ENCODE measurements at regions not wholly inside any gene's neighbourhood (a gene's known extent, or its start where the extent isn't known, plus 50 kb on each side); places are given as distances from the start of the nearest gene placed in this dataset.
"Not testable (repeated sequence)": the region's sequence is repeated elsewhere in the genome, so short reads cannot be mapped to it uniquely, and the experiment has no call there.

GRCh38 chr2:114018464-114018863, 128.6 kb downstream of the ACTR3 start:
- BruUV-seq (replicated peaks); DNase-seq; intact Hi-C loops (cut with micrococcal nuclease; ENCODE audit: unreplicated experiment); H3K4me1 Mint-ChIP-seq (ENCODE audit: low read depth, unreplicated experiment); H3K4me3 Mint-ChIP-seq (ENCODE audit: low read depth, unreplicated experiment); H3K27ac Mint-ChIP-seq (ENCODE audit: unreplicated experiment); H3K27me3 Mint-ChIP-seq (ENCODE audit: unreplicated experiment); CTCF ChIA-PET; H3K9me3 Mint-ChIP-seq (ENCODE audit: low read depth, unreplicated experiment): not testable (repeated sequence)
- peaks cover 12% of the 10 kb centered on the region for H3K36me3 Mint-ChIP-seq (ENCODE audit: insufficient read depth, unreplicated experiment)

- TF ChIP-seq, protein P1, sequence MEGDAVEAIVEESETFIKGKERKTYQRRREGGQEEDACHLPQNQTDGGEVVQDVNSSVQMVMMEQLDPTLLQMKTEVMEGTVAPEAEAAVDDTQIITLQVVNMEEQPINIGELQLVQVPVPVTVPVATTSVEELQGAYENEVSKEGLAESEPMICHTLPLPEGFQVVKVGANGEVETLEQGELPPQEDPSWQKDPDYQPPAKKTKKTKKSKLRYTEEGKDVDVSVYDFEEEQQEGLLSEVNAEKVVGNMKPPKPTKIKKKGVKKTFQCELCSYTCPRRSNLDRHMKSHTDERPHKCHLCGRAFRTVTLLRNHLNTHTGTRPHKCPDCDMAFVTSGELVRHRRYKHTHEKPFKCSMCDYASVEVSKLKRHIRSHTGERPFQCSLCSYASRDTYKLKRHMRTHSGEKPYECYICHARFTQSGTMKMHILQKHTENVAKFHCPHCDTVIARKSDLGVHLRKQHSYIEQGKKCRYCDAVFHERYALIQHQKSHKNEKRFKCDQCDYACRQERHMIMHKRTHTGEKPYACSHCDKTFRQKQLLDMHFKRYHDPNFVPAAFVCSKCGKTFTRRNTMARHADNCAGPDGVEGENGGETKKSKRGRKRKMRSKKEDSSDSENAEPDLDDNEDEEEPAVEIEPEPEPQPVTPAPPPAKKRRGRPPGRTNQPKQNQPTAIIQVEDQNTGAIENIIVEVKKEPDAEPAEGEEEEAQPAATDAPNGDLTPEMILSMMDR (IDR thresholded peaks at IDR 0.05; ENCODE audit: unreplicated experiment), result no peak
- intact Hi-C loops (cut with micrococcal nuclease; ENCODE audit: unreplicated experiment), result no loop called here
- Mint-ChIP-seq H3K9me3 (ENCODE audit: low read depth, unreplicated experiment) (peaks cover 5% of the 10 kb centered on the region), H3K4me1 (ENCODE audit: low read depth, unreplicated experiment) (no peaks in the 10 kb centered on the region), H3K36me3 (ENCODE audit: insufficient read depth, unreplicated experiment) (peaks cover 12% of the 10 kb centered on the region), H3K4me3 (ENCODE audit: low read depth, unreplicated experiment) (no peak overlapping the region), H3K27me3 (ENCODE audit: unreplicated experiment) (no peaks in the 10 kb centered on the region), H3K27ac (ENCODE audit: unreplicated experiment) (no peak overlapping the region)
- no peak for DNase-seq
- CTCF ChIA-PET, result interaction anchor here (1.1 to 2.4 kb wide), 3 partner anchors 11 to 522 kb away, joined by 4 to 7 read pairs (median 5); no protein-coding TSS in a partner anchor
- no TSS peak for BruUV-seq (replicated peaks)
Observed at GRCh38 chr2:114020668-114021067, 130.8 kb downstream of the ACTR3 start.

GRCh38 chr2:114022360-114023085, 132.6 kb downstream of the ACTR3 start:
- BruUV-seq (replicated peaks), result no TSS peak
- no peak overlapping the region for H3K4me3 Mint-ChIP-seq (ENCODE audit: low read depth, unreplicated experiment)
- CTCF ChIA-PET, result interaction anchor here (1.7 to 2.4 kb wide), 2 partner anchors 11 to 44 kb away, joined by 3 to 7 read pairs; no protein-coding TSS in a partner anchor
- no peaks in the 10 kb centered on the region for H3K4me1 Mint-ChIP-seq (ENCODE audit: low read depth, unreplicated experiment)
- intact Hi-C loops (cut with micrococcal nuclease; ENCODE audit: unreplicated experiment), result loop anchor here (1.0 kb wide), 1 partner anchor 44 kb away; no protein-coding TSS in a partner anchor
- TF ChIP-seq, protein P1 (IDR thresholded peaks at IDR 0.05; ENCODE audit: unreplicated experiment), result no peak
- peak; percentile 60 for DNase-seq
- H3K27me3 Mint-ChIP-seq (ENCODE audit: unreplicated experiment), result no peaks in the 10 kb centered on the region
- no peaks in the 10 kb centered on the region for H3K9me3 Mint-ChIP-seq (ENCODE audit: low read depth, unreplicated experiment)
- no peak overlapping the region for H3K27ac Mint-ChIP-seq (ENCODE audit: unreplicated experiment)
- H3K36me3 Mint-ChIP-seq (ENCODE audit: insufficient read depth, unreplicated experiment), result peaks cover 12% of the 10 kb centered on the region

DNA sequence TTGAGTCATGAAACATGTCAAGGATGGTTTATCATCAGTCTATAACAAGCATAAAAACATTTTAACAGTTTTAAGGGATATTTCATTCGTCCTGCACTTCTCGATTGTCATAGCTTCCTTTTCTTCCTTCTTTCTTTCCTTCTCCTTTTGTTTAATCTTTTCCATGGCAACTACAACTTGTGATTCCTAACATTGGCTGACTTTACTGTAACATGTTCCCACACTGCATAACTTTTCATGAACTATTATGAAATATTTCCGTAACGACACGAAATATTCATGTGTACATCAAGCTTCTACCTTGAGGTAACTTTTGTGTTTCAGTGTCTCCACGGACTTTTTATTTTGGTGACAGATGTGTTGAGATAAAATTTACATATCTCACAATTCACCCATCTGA, 134.4 kb downstream of the ACTR3 start:
- TF ChIP-seq, protein P1 (IDR thresholded peaks at IDR 0.05; ENCODE audit: unreplicated experiment), result no peak
- no peak for DNase-seq
- H3K27me3 Mint-ChIP-seq (ENCODE audit: unreplicated experiment), result no peaks in the 10 kb centered on the region
- peaks cover 12% of the 10 kb centered on the region for H3K36me3 Mint-ChIP-seq (ENCODE audit: insufficient read depth, unreplicated experiment)
- intact Hi-C loops (cut with micrococcal nuclease; ENCODE audit: unreplicated experiment), result no loop called here
- no peak overlapping the region for H3K4me3 Mint-ChIP-seq (ENCODE audit: low read depth, unreplicated experiment)
- CTCF ChIA-PET, result no interaction called here
- no peaks in the 10 kb centered on the region for H3K4me1 Mint-ChIP-seq (ENCODE audit: low read depth, unreplicated experiment)
- no TSS peak for BruUV-seq (replicated peaks)
- no peak overlapping the region for H3K27ac Mint-ChIP-seq (ENCODE audit: unreplicated experiment)
- H3K9me3 Mint-ChIP-seq (ENCODE audit: low read depth, unreplicated experiment), result peaks cover 4% of the 10 kb centered on the region

DNA sequence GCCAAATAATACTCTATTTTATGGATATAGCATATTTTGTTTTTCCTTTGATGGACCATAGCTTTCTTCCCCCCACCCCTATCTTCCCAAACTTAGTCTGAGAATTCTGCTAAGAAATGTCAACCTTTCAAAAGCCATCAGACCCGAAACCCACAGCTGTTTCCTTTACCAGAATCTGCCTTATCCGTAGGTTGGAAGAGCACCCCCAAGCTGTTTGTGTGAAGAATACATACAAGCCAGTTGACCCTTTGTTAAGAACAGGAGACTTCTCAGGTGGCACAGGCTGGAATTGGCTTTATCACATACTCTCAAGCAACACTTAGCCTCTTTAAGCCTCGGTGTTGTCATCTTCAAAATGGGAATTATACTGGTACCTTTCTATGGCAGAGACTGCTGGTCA, 135.1 kb downstream of the ACTR3 start:
- BruUV-seq (replicated peaks), result no TSS peak
- CTCF ChIA-PET, result no interaction called here
- Mint-ChIP-seq H3K27me3 (ENCODE audit: unreplicated experiment) (no peaks in the 10 kb centered on the region), H3K9me3 (ENCODE audit: low read depth, unreplicated experiment) (peaks cover 4% of the 10 kb centered on the region), H3K4me3 (ENCODE audit: low read depth, unreplicated experiment) (no peak overlapping the region), H3K36me3 (ENCODE audit: insufficient read depth, unreplicated experiment) (peaks cover 12% of the 10 kb centered on the region), H3K4me1 (ENCODE audit: low read depth, unreplicated experiment) (no peaks in the 10 kb centered on the region), H3K27ac (ENCODE audit: unreplicated experiment) (no peak overlapping the region)
- no peak for DNase-seq
- TF ChIP-seq, protein P1 (IDR thresholded peaks at IDR 0.05; ENCODE audit: unreplicated experiment), result no peak
- intact Hi-C loops (cut with micrococcal nuclease; ENCODE audit: unreplicated experiment), result no loop called here
